ENCODE measurements at regions not wholly inside any gene's neighbourhood (a gene's known extent, or its start where the extent isn't known, plus 50 kb on each side); places are given as distances from the start of the nearest gene placed in this dataset.

GRCh38 chr20:22653658-22654642 lies 69.6 kb upstream of the FOXA2 start (continued):
- TF ChIP-seq ZKSCAN8 (CRISPR knock-in tag; IDR thresholded peaks at IDR 0.05; ENCODE audit: borderline replicate concordance) (no peak), FOXP1 (IDR thresholded peaks at IDR 0.05) (no peak), FOXP1 (CRISPR knock-in tag; IDR thresholded peaks at IDR 0.05) (no peak), ZNF530 (CRISPR knock-in tag; IDR thresholded peaks at IDR 0.05; ENCODE audit: low read depth) (no peak), MTF1 (CRISPR knock-in tag; IDR thresholded peaks at IDR 0.05) (no peak), ZFP37 (CRISPR knock-in tag; IDR thresholded peaks at IDR 0.05; ENCODE audit: borderline replicate concordance) (no peak), SOX6 (IDR thresholded peaks at IDR 0.05) (0 out of 2 replicates have a peak, but pooled peaks have one; percentile 12), SOX6 (CRISPR knock-in tag; IDR thresholded peaks at IDR 0.05) (no peak), GPBP1L1 (CRISPR knock-in tag; IDR thresholded peaks at IDR 0.05) (no peak), PLRG1 (conservative IDR thresholded peaks at IDR 0.05) (peak; percentile 76; the same call in 1 of the 2 replicates), WIZ (CRISPR knock-in tag; IDR thresholded peaks at IDR 0.05) (no peak), MYC (CRISPR knock-in tag; IDR thresholded peaks at IDR 0.05; ENCODE audit: borderline replicate concordance) (no peak), NBN (conservative IDR thresholded peaks at IDR 0.05) (peak; percentile 90; the same call in 1 of the 2 replicates), ELF3 (CRISPR knock-in tag; IDR thresholded peaks at IDR 0.05) (no peak), ZNF232 (CRISPR knock-in tag; IDR thresholded peaks at IDR 0.05; ENCODE audit: borderline replicate concordance) (no peak), ZNF207 (IDR thresholded peaks at IDR 0.05; ENCODE audit: borderline replicate concordance) (peak; percentile 84; the same call in 1 of the 2 replicates), NFRKB (IDR thresholded peaks at IDR 0.05) (0 out of 2 replicates have a peak, but pooled peaks have one; percentile 10), ZNF576 (CRISPR knock-in tag; IDR thresholded peaks at IDR 0.05) (no peak), ZSCAN29 (CRISPR knock-in tag; conservative IDR thresholded peaks at IDR 0.05) (no peak), IKZF1 (IDR thresholded peaks at IDR 0.05) (peak; percentile 81; the same call in 1 of the 2 replicates), ZNF180 (CRISPR knock-in tag; IDR thresholded peaks at IDR 0.05; ENCODE audit: borderline replicate concordance, low read depth) (no peak), KLF13 (CRISPR knock-in tag; IDR thresholded peaks at IDR 0.05) (no peak), FOXO4 (CRISPR knock-in tag; conservative IDR thresholded peaks at IDR 0.05) (0 out of 2 replicates have a peak, but pooled peaks have one; percentile 31), HOXA5 (CRISPR knock-in tag; IDR thresholded peaks at IDR 0.05) (no peak), TARDBP (CRISPR knock-in tag; IDR thresholded peaks at IDR 0.05) (no peak), MNT (IDR thresholded peaks at IDR 0.05) (peak; percentile 88), ATF7 (IDR thresholded peaks at IDR 0.05) (0 out of 2 replicates have a peak, but pooled peaks have one; percentile 21), ATF7 (CRISPR knock-in tag; IDR thresholded peaks at IDR 0.05) (no peak)

Measured in HepG2 (cell line).